HG03196 (cell line): ENCODE measurements at regions not wholly inside any gene's neighbourhood (a gene's known extent, or its start where the extent isn't known, plus 50 kb on each side); places are given as distances from the start of the nearest gene placed in this dataset.

Experiments
- ATAC-seq: cut with Tn5 transposase; IDR thresholded peaks from one replicate; pipeline ENCODE4 v1.9.1; 2021; ENCODE audit not compliant: unreplicated experiment

GRCh38 chr12:34342048-34342447 is 319.8 kb downstream of the ALG10 start:
- ATAC-seq, result no peak

- ATAC-seq, result no peak
These were observed 321.0 kb downstream of the ALG10 start for GRCh38 chr12:34343345-34343744.

GRCh38 chr12:34343766-34344165 is 321.5 kb downstream of the ALG10 start:
- no peak for ATAC-seq

GRCh38 chr12:34344851-34345522 is 322.7 kb downstream of the ALG10 start:
- ATAC-seq, result no peak

GRCh38 chr12:34345801-34346200 is 323.5 kb downstream of the ALG10 start:
- no peak for ATAC-seq

GRCh38 chr12:34346372-34347034 is 324.2 kb downstream of the ALG10 start:
- ATAC-seq, result no peak

GRCh38 chr12:34347367-34347766 is 325.1 kb downstream of the ALG10 start:
- no peak for ATAC-seq

GRCh38 chr12:34348064-34348463 is 325.8 kb downstream of the ALG10 start:
- no peak for ATAC-seq

- no peak for ATAC-seq
These were observed 326.8 kb downstream of the ALG10 start for GRCh38 chr12:34348836-34349672.

GRCh38 chr12:34349673-34349961 is 327.3 kb downstream of the ALG10 start:
- no peak for ATAC-seq

- no peak for ATAC-seq
These were observed 328.1 kb downstream of the ALG10 start for GRCh38 chr12:34350092-34351041.

- no peak for ATAC-seq
These were observed 329.8 kb downstream of the ALG10 start for GRCh38 chr12:34352098-34352497.

GRCh38 chr12:34354239-34355200 is 332.2 kb downstream of the ALG10 start:
- ATAC-seq, result no peak

GRCh38 chr12:34356233-34356987 is 334.1 kb downstream of the ALG10 start:
- ATAC-seq, result no peak

GRCh38 chr12:34357791-34358190 is 335.5 kb downstream of the ALG10 start:
- no peak for ATAC-seq

- no peak for ATAC-seq
These were observed 335.9 kb downstream of the ALG10 start for GRCh38 chr12:34358198-34358597.

- ATAC-seq, result no peak
These were observed 339.5 kb downstream of the ALG10 start for GRCh38 chr12:34361721-34362316.

- ATAC-seq, result no peak
These were observed 340.9 kb downstream of the ALG10 start for GRCh38 chr12:34363050-34363673.
